Epithelial cell of proximal tubule (primary cell): ENCODE measurements at regions not wholly inside any gene's neighbourhood (a gene's known extent, or its start where the extent isn't known, plus 50 kb on each side); places are given as distances from the start of the nearest gene placed in this dataset.
"Not testable (repeated sequence)": the region's sequence is repeated elsewhere in the genome, so short reads cannot be mapped to it uniquely, and the experiment has no call there.

Source experiments
- DNase-seq: peaks from one replicate; pipeline ENCODE4 v3.0.0-alpha.2; 2011; ENCODE audit warnings: low read depth
- H3K4me3 ChIP-seq: 2 replicates; pipeline ENCODE4 v1.5.1; 2011; ENCODE audit warnings: low read depth, mild to moderate bottlenecking, low read length
- TF ChIP-seq, protein P1 (sequence below): conservative IDR thresholded peaks from 2 replicates; pipeline ENCODE4 v1.5.1; 2012; ENCODE audit warnings: low read depth, mild to moderate bottlenecking, low read length

DNA sequence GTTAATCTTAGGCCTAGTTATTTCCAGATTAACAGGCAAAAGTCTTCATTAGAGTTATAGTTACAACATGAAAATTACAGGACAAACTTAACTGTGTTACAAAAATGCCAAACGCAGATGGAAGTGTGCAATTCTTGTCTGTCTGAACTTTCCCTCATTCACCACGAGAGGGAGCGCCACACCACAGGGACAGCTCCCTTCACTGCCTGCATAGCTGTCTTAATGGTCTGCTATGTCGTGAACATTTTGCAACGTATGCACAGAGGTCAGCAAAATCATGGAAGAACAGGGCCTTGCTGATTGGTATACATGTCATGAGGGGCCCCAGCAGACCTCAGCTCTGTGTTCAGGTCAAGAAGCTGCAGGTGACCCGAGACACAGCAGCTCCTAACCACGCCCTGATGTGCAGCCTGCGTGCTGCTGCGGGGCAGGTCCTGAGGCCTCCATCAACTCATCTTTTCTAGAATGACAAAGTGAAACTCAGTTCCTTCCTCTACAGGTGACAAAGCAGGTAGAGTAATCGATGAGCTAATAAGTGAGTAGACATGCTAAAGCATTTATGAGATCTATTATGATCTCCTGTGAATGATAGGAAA lies 78.8 kb upstream of the ATP8B1 start:
- TF ChIP-seq, protein P1, sequence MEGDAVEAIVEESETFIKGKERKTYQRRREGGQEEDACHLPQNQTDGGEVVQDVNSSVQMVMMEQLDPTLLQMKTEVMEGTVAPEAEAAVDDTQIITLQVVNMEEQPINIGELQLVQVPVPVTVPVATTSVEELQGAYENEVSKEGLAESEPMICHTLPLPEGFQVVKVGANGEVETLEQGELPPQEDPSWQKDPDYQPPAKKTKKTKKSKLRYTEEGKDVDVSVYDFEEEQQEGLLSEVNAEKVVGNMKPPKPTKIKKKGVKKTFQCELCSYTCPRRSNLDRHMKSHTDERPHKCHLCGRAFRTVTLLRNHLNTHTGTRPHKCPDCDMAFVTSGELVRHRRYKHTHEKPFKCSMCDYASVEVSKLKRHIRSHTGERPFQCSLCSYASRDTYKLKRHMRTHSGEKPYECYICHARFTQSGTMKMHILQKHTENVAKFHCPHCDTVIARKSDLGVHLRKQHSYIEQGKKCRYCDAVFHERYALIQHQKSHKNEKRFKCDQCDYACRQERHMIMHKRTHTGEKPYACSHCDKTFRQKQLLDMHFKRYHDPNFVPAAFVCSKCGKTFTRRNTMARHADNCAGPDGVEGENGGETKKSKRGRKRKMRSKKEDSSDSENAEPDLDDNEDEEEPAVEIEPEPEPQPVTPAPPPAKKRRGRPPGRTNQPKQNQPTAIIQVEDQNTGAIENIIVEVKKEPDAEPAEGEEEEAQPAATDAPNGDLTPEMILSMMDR = peak; percentile 98
- DNase-seq = no peak
- no peak overlapping the region for H3K4me3 ChIP-seq

- DNase-seq, H3K4me3 ChIP-seq: not testable (repeated sequence)
Observed at GRCh38 chr18:57879924-57880323, 76.8 kb upstream of the ATP8B1 start.

DNA sequence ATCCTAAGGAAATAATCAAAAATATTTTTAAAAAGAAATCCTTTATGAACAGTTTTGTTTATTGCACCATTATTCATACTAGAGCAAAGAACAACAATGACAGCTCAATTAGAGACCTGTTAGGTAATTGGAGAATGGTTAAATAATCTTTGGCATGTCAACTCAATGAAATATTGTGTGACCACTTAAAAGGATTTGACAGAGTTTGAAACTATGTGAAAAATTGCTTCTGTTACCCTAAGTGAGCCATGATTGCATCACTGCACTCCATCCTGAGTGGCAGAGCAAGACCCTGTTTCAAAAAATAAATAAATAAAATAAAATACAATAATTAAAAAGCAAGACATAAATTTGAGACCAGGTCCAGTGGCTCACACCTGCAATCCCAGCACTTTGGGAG lies 66.1 kb upstream of the ATP8B1 start:
- H3K4me3 ChIP-seq = no peak overlapping the region
- no peak for DNase-seq
- TF ChIP-seq, protein P1 = no peak

DNA sequence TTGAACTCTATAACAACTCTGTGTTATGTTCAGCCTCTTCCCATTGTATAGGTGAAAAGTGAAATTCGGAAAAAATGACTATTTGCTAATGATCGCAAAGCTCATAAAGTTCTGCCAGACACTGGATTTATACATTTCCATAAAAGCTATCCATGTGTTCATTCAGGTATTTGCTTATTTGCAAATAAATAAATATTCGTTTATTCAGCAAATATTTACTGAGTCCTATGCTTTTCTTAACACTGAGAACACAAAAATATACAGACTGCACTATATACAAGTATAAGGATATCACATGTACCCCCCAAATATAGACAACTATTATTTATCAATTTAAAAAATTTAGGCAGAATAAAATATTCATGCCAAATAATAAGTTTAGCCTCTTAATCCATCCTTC lies 63.2 kb upstream of the ATP8B1 start:
- no peak for DNase-seq
- TF ChIP-seq, protein P1 = no peak

GRCh38 chr18:57864615-57865121 lies 61.6 kb upstream of the ATP8B1 start:
- TF ChIP-seq, protein P1 = no peak
- H3K4me3 ChIP-seq = no peak overlapping the region
- no peak for DNase-seq

More for the DNA sequence above, 63.2 kb upstream of the ATP8B1 start:
- H3K4me3 ChIP-seq = no peak overlapping the region

DNA sequence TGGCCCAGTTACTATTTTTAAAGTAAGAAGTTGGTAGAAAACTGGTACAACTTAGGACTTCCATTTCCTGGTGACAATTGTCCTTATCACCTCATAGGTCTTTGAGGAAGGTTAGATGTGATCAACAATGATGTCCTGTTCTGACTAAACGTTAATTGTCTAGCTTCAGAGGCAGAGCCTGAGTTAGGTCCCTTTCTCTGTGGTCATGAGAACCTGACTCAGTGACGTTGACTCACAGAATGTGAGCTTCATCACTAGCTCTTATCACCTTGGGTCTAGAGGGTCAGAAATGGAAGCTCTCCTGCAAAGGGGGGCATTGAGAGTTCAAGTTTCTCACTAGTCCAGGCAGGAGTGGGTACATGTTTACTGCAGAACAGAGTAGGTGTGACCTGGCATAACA lies 60.6 kb upstream of the ATP8B1 start:
- H3K4me3 ChIP-seq = no peak overlapping the region
- no peak for DNase-seq
- TF ChIP-seq, protein P1 = no peak

DNA sequence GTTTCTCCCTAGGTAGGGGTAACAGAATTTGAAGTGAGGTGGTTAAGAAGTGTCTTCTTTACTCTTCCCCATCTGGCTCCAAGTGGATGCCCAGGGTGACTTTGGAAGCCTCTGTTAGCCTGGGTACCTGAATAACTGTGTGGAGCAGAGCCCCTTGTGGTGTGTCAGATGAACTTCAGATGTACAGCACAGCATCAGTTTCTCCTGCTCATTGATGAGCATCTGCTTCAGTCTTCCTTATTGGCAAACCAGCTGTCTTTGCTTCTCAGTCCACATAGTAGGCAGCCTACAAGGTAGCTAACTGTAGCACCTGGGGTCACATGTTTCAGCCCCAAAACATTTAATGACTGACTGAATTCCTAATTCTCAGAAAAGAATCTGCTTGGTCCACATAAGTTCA lies 56.2 kb upstream of the ATP8B1 start:
- peak; percentile 6 for DNase-seq

More for the DNA sequence above, 56.2 kb upstream of the ATP8B1 start:
- no peak overlapping the region for H3K4me3 ChIP-seq
- TF ChIP-seq, protein P1 = peak; percentile 71
